MG63 (cell line): ENCODE measurements at regions not wholly inside any gene's neighbourhood (a gene's known extent, or its start where the extent isn't known, plus 50 kb on each side); places are given as distances from the start of the nearest gene placed in this dataset.

Experiments used
- DNase-seq: peaks from one replicate; pipeline ENCODE4 v3.0.0-alpha.2; 2020
- H3K27me3 ChIP-seq: fragments of 250-450 bp; sonication (Bioruptor Pico); 2 replicates; pipeline ENCODE4 v1.5.1; 2020; ENCODE audit warnings: mild to moderate bottlenecking, moderate library complexity
- H3K36me3 ChIP-seq: fragments of 250-450 bp; sonication (Bioruptor Pico); 2 replicates; pipeline ENCODE4 v1.5.1; 2020; ENCODE audit warnings: mild to moderate bottlenecking, moderate library complexity
- H3K4me3 ChIP-seq: fragments of 250-450 bp; sonication (Bioruptor Pico); 2 replicates; pipeline ENCODE4 v1.5.1; 2020; ENCODE audit warnings: mild to moderate bottlenecking, moderate library complexity
- H3K9me3 ChIP-seq: fragments of 250-450 bp; sonication (Bioruptor Pico); 2 replicates; pipeline ENCODE4 v1.5.1; 2020; ENCODE audit warnings: mild to moderate bottlenecking, moderate library complexity

- H3K4me3 ChIP-seq, result no peak overlapping the region
These were observed 271.8 kb upstream of the MTNR1B start for GRCh38 chr11:92697461-92698312.

GRCh38 chr11:92698742-92699141 is 270.7 kb upstream of the MTNR1B start:
- no peaks in the 10 kb centered on the region for H3K27me3 ChIP-seq
- no peaks in the 10 kb centered on the region for H3K36me3 ChIP-seq
- H3K9me3 ChIP-seq, result no peaks in the 10 kb centered on the region
- no peak overlapping the region for H3K4me3 ChIP-seq
- DNase-seq, result no peak

More at GRCh38 chr11:92697461-92698312, 271.8 kb upstream of the MTNR1B start:
- H3K27me3 ChIP-seq, result no peaks in the 10 kb centered on the region
- DNase-seq, result no peak
- no peaks in the 10 kb centered on the region for H3K9me3 ChIP-seq
- H3K36me3 ChIP-seq, result no peaks in the 10 kb centered on the region

- H3K9me3 ChIP-seq, result no peaks in the 10 kb centered on the region
- no peaks in the 10 kb centered on the region for H3K27me3 ChIP-seq
- no peak overlapping the region for H3K4me3 ChIP-seq
- H3K36me3 ChIP-seq, result no peaks in the 10 kb centered on the region
- DNase-seq, result no peak
These were observed 267.2 kb upstream of the MTNR1B start for GRCh38 chr11:92702037-92702804.

DNA sequence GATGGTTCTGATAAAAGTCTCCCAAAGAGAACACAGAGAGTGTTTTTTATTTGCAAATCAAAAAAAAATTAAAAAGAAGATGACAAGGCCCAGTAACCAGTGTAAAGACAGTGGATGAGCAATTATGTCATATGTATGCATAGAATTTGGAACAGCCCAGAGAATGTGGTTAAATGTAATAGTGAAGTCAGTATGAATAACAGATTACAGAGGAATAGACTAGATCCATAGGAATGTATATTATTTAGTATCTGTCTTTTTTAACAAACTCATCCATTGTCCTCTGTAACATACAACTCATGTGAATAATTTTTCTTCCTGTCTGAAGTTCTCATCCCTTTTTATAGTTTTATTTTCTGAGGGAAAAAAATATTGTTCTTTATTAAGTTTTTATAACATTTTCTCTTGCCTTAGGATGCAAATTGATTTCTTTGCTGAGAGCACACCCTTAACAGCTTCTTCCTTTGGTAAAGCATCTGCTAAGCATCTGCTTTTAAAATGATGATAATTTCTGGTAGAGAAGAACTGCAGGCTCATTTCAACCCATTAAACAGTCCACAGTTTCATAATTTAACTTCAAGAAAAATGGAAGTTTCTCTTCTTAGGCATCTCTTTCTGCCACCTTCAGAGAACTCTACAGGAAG is 266.5 kb upstream of the MTNR1B start:
- H3K27me3 ChIP-seq, result no peaks in the 10 kb centered on the region
- H3K36me3 ChIP-seq, result no peaks in the 10 kb centered on the region
- H3K9me3 ChIP-seq, result no peaks in the 10 kb centered on the region
- DNase-seq, result no peak
- no peak overlapping the region for H3K4me3 ChIP-seq

DNA sequence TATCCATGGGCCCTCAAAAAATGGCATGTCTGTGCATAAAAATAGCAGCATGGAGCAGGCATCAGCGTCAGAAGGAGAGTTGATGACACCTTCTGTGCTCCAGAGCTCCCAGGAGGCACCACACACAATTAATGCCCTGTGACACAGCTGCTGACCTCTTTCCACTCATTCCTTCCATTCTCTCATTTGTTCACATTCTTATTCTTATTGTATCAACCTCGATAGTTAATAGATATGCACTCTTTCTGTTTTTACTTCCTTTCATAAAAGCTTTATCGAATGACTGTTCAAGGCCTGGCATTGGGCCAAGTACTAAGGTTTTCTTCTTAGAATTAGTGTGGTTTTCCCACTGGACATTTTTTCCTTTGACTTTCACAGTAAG is 266.0 kb upstream of the MTNR1B start:
- no peaks in the 10 kb centered on the region for H3K36me3 ChIP-seq
- no peak overlapping the region for H3K4me3 ChIP-seq
- peak; percentile 5 for DNase-seq
- H3K9me3 ChIP-seq, result no peaks in the 10 kb centered on the region
- no peaks in the 10 kb centered on the region for H3K27me3 ChIP-seq

- H3K9me3 ChIP-seq, result no peaks in the 10 kb centered on the region
- DNase-seq, result peak; percentile 50
These were observed 262.3 kb upstream of the MTNR1B start for GRCh38 chr11:92707173-92707619.

GRCh38 chr11:92707665-92708064 is 261.8 kb upstream of the MTNR1B start:
- Histone ChIP-seq H3K36me3 (no peaks in the 10 kb centered on the region), H3K4me3 (no peak overlapping the region), H3K9me3 (no peaks in the 10 kb centered on the region), H3K27me3 (no peaks in the 10 kb centered on the region)
- no peak for DNase-seq

More at GRCh38 chr11:92707173-92707619, 262.3 kb upstream of the MTNR1B start:
- no peaks in the 10 kb centered on the region for H3K27me3 ChIP-seq
- no peaks in the 10 kb centered on the region for H3K36me3 ChIP-seq
- no peak overlapping the region for H3K4me3 ChIP-seq

DNA sequence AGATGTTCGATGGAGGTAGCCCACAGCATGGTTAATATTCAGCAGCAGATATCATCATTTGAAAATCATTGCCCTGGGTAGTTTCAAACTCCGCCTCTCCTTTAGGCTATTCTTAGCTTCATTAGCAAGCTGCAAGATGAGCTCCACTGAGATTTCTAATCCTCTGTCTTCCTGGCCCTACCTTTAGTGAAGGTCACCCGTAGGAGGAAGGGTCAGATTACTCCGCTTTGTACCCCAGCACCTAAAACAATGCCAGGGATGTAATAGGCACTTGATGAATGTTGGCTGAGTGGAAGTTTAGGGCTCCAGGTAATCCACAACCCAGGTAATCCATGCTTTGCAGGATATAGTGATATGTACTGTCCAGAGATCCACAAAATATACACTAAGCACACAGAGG is 260.1 kb upstream of the MTNR1B start:
- DNase-seq, result no peak
- no peaks in the 10 kb centered on the region for H3K9me3 ChIP-seq
- H3K27me3 ChIP-seq, result no peaks in the 10 kb centered on the region; the same call in 1 of the 2 replicates
- H3K36me3 ChIP-seq, result no peaks in the 10 kb centered on the region
- no peak overlapping the region for H3K4me3 ChIP-seq

DNA sequence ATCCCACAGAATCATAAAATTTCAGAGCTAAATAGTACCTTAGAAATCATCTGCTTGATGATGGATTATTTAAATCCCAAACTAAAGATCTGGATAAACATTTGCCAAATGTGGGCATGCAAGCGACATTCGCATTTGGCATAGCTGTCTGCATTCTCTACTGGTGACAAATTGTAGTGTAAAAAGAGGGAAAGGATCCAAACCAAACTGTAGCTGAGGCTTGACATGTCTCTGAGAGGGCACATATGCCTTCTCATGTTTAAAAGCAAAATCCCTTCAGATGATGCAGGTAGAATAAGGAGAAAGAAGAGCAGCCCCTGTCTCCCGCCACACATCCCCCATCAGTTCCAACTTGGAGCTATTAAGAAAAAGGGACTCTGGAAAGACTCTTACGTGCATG is 257.5 kb upstream of the MTNR1B start:
- no peaks in the 10 kb centered on the region for H3K9me3 ChIP-seq
- H3K27me3 ChIP-seq, result no peaks in the 10 kb centered on the region; the same call in 1 of the 2 replicates
- DNase-seq, result no peak
- H3K36me3 ChIP-seq, result no peaks in the 10 kb centered on the region
- no peak overlapping the region for H3K4me3 ChIP-seq

- no peak for DNase-seq
- H3K4me3 ChIP-seq, result no peak overlapping the region
These were observed 255.3 kb upstream of the MTNR1B start for GRCh38 chr11:92714111-92714510.

GRCh38 chr11:92717240-92717639 is 252.2 kb upstream of the MTNR1B start:
- no peak for DNase-seq
- Histone ChIP-seq H3K27me3 (no peaks in the 10 kb centered on the region; the same call in 1 of the 2 replicates), H3K4me3 (no peak overlapping the region), H3K36me3 (no peaks in the 10 kb centered on the region), H3K9me3 (no peaks in the 10 kb centered on the region)

More at GRCh38 chr11:92714111-92714510, 255.3 kb upstream of the MTNR1B start:
- H3K36me3 ChIP-seq, result no peaks in the 10 kb centered on the region
- no peaks in the 10 kb centered on the region; the same call in 1 of the 2 replicates for H3K27me3 ChIP-seq
- H3K9me3 ChIP-seq, result no peaks in the 10 kb centered on the region

GRCh38 chr11:92720385-92720784 is 249.1 kb upstream of the MTNR1B start:
- DNase-seq, result no peak
- Histone ChIP-seq H3K4me3 (no peak overlapping the region), H3K9me3 (no peaks in the 10 kb centered on the region), H3K27me3 (no peaks in the 10 kb centered on the region), H3K36me3 (no peaks in the 10 kb centered on the region)

- no peak overlapping the region for H3K4me3 ChIP-seq
- H3K27me3 ChIP-seq, result peaks cover 2% of the 10 kb centered on the region; the same call in 1 of the 2 replicates
- DNase-seq, result no peak
- no peaks in the 10 kb centered on the region for H3K9me3 ChIP-seq
- H3K36me3 ChIP-seq, result no peaks in the 10 kb centered on the region
These were observed 244.1 kb upstream of the MTNR1B start for GRCh38 chr11:92725352-92725751.

DNA sequence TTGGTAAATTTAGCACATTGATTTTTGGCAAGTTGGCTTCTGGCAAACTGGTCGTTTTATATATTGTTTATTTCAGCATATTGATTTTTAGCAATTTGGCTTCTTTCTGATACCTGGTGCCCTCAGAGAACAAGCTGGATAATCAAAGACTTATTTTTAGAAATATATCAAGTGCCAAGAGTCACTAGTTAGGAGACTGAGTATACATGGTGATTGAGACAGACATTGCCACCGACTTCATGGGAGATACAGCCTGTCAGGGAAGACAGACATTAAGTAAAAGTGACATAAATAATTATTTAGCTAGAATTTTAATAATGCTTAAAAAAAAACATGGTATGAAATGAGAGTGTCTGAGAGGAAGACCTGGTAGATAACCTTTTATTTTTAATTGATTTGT is 242.3 kb upstream of the MTNR1B start:
- peaks cover 2% of the 10 kb centered on the region; the same call in 1 of the 2 replicates for H3K27me3 ChIP-seq
- H3K9me3 ChIP-seq, result no peaks in the 10 kb centered on the region
- no peak for DNase-seq
- no peak overlapping the region for H3K4me3 ChIP-seq
- H3K36me3 ChIP-seq, result no peaks in the 10 kb centered on the region

DNA sequence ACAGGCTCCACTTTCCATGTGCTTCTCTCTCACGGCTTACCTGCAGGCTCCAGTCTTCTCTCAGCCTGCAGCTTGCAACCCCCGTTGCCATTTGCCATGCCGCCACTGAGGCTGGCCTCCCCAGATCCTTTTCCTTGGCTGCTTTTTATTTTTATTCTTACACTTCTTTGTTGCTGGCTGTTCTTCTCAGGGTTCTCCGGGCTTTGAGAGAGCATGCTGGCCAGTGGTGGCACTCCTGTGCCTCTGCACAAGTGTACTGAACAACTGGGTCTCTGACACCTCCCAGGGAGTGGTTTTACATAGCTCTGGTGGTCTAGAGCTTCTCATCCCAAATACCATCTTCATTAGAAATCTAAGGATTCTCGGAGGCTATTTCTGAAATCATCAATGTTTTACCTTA is 241.7 kb upstream of the MTNR1B start:
- no peak overlapping the region for H3K4me3 ChIP-seq
- DNase-seq, result no peak
- peaks cover 2% of the 10 kb centered on the region; the same call in 1 of the 2 replicates for H3K27me3 ChIP-seq
- no peaks in the 10 kb centered on the region for H3K9me3 ChIP-seq
- no peaks in the 10 kb centered on the region for H3K36me3 ChIP-seq

DNA sequence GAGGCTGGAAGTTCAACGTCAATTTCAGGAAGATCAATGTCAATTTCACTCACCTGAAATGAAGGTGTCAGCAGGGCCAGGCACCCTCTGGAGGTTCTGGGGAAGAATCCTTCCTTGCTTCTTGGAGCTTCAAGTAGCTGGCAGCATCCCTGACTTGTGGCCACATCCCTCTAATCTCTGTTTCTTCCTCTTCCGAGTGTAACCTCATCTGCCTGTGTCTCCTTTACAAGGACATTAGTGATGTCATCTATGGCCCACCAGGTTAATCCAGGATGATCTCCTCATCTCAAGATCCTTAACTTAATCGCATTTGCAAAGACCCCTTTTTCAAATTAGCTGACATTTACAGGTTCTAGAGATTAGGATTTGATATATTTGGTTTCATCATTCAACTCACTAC is 240.8 kb upstream of the MTNR1B start:
- peaks cover 2% of the 10 kb centered on the region; the same call in 1 of the 2 replicates for H3K27me3 ChIP-seq
- no peaks in the 10 kb centered on the region for H3K36me3 ChIP-seq
- H3K9me3 ChIP-seq, result no peaks in the 10 kb centered on the region
- no peak overlapping the region for H3K4me3 ChIP-seq
- no peak for DNase-seq

DNA sequence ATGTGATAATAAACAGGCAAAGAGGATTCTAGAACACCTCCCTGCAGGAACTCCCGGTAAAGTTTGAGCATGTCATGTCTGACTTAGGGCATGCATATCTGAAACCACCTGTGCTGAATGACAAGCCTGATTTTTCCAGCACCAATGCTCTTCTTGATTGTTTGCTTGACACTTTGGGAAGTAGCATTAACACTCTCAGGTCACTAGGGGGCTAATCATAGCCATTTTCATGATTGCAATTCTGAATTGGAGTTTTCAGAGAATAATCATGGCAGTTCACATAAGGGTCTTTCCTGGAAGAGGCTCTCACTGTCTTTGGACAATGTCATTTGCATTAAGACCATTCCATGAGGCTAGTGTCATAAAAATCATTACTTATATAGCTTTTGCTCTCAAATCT is 234.4 kb upstream of the MTNR1B start:
- DNase-seq, result no peak
- H3K4me3 ChIP-seq, result no peak overlapping the region
- H3K36me3 ChIP-seq, result no peaks in the 10 kb centered on the region
- H3K27me3 ChIP-seq, result no peaks in the 10 kb centered on the region
- H3K9me3 ChIP-seq, result no peaks in the 10 kb centered on the region
